Thyroid gland (tissue), 4 donors: ENCODE measurements at regions not wholly inside any gene's neighbourhood (a gene's known extent, or its start where the extent isn't known, plus 50 kb on each side); places are given as distances from the start of the nearest gene placed in this dataset.

Source experiments
- POLR2A ChIP-seq, 2 donors: fragments of 450-650 bp; IDR thresholded peaks; one replicate each; pipeline ENCODE4 v1.6.1; 2017; ENCODE audit warnings: antibody characterized with exemption in 2 of 2, mild to moderate bottlenecking in 2 of 2, moderate library complexity in 1 of 2
- TF ChIP-seq, protein P1 (sequence below), 6 experiments: fragments of 200-600 bp in 3 of 6; fragments of 450-650 bp in 3 of 6; sonication (generic) in 3 of 6; IDR thresholded peaks; one replicate each; pipeline ENCODE4 v1.5.1; 2016 to 2019; ENCODE audit warnings: antibody characterized with exemption in 6 of 6, mild to moderate bottlenecking in 2 of 6, inconsistent platforms in 1 of 6, moderate library complexity in 1 of 6

DNA sequence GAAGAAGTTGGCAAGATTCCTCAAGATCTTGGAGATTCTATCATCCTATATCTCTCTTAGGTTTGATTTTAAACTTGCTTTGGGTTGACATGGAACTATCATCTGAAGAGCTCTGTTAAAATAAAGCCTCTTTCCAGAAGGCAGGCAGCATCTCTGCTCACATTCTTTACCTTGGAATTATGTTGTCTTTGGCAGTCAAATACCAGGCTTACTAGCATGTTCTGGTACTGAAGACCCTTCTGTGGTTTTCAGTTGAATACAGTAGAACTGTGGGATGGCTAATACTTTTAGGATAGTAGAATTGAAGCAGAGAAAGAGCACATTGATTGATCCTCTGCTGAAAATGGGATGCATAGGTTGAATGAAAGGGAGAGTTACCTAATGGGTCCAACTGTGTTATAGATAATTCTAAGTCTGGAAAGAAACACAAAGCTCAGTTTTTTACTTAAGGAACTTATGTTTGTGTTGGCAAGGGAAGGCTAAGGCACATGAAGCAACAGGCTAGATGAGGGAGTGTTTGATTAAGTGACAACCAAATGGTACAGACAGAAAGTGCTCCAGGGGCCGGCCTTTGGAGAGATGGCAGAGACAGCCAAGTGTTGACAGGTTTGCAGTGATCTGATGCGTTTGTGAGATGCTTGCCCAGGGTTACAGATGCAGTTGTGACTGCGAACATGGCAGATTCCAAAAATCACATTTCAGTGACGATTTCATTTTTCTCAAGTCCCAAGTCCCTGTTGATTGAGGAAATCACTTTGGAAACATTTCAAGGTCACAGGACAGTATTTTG is 397.9 kb downstream of the MEIS1 start:
- no peak for TF ChIP-seq POLR2A (IDR thresholded peaks at IDR 0.05)
- TF ChIP-seq, protein P1, sequence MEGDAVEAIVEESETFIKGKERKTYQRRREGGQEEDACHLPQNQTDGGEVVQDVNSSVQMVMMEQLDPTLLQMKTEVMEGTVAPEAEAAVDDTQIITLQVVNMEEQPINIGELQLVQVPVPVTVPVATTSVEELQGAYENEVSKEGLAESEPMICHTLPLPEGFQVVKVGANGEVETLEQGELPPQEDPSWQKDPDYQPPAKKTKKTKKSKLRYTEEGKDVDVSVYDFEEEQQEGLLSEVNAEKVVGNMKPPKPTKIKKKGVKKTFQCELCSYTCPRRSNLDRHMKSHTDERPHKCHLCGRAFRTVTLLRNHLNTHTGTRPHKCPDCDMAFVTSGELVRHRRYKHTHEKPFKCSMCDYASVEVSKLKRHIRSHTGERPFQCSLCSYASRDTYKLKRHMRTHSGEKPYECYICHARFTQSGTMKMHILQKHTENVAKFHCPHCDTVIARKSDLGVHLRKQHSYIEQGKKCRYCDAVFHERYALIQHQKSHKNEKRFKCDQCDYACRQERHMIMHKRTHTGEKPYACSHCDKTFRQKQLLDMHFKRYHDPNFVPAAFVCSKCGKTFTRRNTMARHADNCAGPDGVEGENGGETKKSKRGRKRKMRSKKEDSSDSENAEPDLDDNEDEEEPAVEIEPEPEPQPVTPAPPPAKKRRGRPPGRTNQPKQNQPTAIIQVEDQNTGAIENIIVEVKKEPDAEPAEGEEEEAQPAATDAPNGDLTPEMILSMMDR (IDR thresholded peaks at IDR 0.05) = no peak
